ENCODE measurements at regions not wholly inside any gene's neighbourhood (a gene's known extent, or its start where the extent isn't known, plus 50 kb on each side); places are given as distances from the start of the nearest gene placed in this dataset.
A peak's percentile ranks its signal among the peaks of the same experiment; 100 is the strongest.

- Histone ChIP-seq H3K4me1 (ENCODE audit: control insufficient read depth in 1 of 2, insufficient read depth in 2 of 2, low read length in 2 of 2) (no peaks in the 10 kb centered on the region), H3K9ac (ENCODE audit: low read length) (no peak overlapping the region), H3K9me2 (ENCODE audit: insufficient read depth) (no peaks in the 10 kb centered on the region), H3K36me3 (ENCODE audit: control insufficient read depth in 1 of 2, insufficient read depth in 2 of 2, low read length in 2 of 2) (no peaks in the 10 kb centered on the region), H3K79me2 (ENCODE audit: insufficient read depth, low read length) (no peaks in the 10 kb centered on the region), H3K27ac (ENCODE audit: low read depth, low read length) (no peak overlapping the region), H3K9me3 (ENCODE audit: control insufficient read depth in 1 of 2, insufficient read depth in 1 of 2, low read depth in 1 of 2, low read length in 2 of 2) (no peaks in the 10 kb centered on the region), H3K4me3 (replicated peaks in 1 of 2; ENCODE audit: low read depth in 1 of 2, low read length in 2 of 2) (no peak overlapping the region), H4K20me1 (ENCODE audit: insufficient read depth) (no peaks in the 10 kb centered on the region), H2AFZ (ENCODE audit: low read depth, low read length, poor library complexity, severe bottlenecking) (no peak overlapping the region), H3K27me3 (ENCODE audit: insufficient read depth, low read length) (peaks cover 31% of the 10 kb centered on the region), H3K4me2 (ENCODE audit: low read length) (no peak overlapping the region)
- RAD21 ChIA-PET (ENCODE audit: low non-redundant PET in 1 of 2, low total read pairs in 2 of 2, uncharacterized antibody in 2 of 2, unreplicated experiment in 2 of 2), result no interaction called here
- intact Hi-C loops (cut with micrococcal nuclease), result no loop called here
- CTCF ChIA-PET, result interaction anchor here (1.3 kb wide), 1 partner anchor 10 kb away, joined by 3 read pairs; no protein-coding TSS in a partner anchor
- ATAC-seq (peak; percentile 74), DNase-seq (ENCODE audit: low read depth, low spot score) (no peak)
- POLR2A ChIA-PET, result no interaction called here
- BruUV-seq (replicated peaks), result no TSS peak
- TF ChIP-seq TCF7L2 (IDR thresholded peaks at IDR 0.05; ENCODE audit: borderline replicate concordance, extremely low read depth, insufficient read depth, insufficient read length) (no peak), FOSL1 (IDR thresholded peaks at IDR 0.05; ENCODE audit: low read depth) (no peak), MAX (IDR thresholded peaks at IDR 0.05) (no peak), YY1 (IDR thresholded peaks at IDR 0.05; ENCODE audit: extremely low read depth, insufficient replicate concordance, low read depth, low read length) (no peak), JUND (IDR thresholded peaks at IDR 0.05) (no peak), ZFX (IDR thresholded peaks at IDR 0.05) (no peak), SRF (IDR thresholded peaks at IDR 0.05; ENCODE audit: low read depth) (no peak)
- TF ChIP-seq, protein P1, sequence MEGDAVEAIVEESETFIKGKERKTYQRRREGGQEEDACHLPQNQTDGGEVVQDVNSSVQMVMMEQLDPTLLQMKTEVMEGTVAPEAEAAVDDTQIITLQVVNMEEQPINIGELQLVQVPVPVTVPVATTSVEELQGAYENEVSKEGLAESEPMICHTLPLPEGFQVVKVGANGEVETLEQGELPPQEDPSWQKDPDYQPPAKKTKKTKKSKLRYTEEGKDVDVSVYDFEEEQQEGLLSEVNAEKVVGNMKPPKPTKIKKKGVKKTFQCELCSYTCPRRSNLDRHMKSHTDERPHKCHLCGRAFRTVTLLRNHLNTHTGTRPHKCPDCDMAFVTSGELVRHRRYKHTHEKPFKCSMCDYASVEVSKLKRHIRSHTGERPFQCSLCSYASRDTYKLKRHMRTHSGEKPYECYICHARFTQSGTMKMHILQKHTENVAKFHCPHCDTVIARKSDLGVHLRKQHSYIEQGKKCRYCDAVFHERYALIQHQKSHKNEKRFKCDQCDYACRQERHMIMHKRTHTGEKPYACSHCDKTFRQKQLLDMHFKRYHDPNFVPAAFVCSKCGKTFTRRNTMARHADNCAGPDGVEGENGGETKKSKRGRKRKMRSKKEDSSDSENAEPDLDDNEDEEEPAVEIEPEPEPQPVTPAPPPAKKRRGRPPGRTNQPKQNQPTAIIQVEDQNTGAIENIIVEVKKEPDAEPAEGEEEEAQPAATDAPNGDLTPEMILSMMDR (IDR thresholded peaks at IDR 0.05 in 2 of 3, conservative IDR thresholded peaks at IDR 0.05 in 1 of 3; ENCODE audit: borderline replicate concordance in 1 of 3, insufficient read depth in 1 of 3, low read depth in 2 of 3, low read length in 2 of 3), result no peak
- TF ChIP-seq, protein P2, sequence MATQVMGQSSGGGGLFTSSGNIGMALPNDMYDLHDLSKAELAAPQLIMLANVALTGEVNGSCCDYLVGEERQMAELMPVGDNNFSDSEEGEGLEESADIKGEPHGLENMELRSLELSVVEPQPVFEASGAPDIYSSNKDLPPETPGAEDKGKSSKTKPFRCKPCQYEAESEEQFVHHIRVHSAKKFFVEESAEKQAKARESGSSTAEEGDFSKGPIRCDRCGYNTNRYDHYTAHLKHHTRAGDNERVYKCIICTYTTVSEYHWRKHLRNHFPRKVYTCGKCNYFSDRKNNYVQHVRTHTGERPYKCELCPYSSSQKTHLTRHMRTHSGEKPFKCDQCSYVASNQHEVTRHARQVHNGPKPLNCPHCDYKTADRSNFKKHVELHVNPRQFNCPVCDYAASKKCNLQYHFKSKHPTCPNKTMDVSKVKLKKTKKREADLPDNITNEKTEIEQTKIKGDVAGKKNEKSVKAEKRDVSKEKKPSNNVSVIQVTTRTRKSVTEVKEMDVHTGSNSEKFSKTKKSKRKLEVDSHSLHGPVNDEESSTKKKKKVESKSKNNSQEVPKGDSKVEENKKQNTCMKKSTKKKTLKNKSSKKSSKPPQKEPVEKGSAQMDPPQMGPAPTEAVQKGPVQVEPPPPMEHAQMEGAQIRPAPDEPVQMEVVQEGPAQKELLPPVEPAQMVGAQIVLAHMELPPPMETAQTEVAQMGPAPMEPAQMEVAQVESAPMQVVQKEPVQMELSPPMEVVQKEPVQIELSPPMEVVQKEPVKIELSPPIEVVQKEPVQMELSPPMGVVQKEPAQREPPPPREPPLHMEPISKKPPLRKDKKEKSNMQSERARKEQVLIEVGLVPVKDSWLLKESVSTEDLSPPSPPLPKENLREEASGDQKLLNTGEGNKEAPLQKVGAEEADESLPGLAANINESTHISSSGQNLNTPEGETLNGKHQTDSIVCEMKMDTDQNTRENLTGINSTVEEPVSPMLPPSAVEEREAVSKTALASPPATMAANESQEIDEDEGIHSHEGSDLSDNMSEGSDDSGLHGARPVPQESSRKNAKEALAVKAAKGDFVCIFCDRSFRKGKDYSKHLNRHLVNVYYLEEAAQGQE (IDR thresholded peaks at IDR 0.05; ENCODE audit: low read depth), result no peak
Observed at GRCh38 chr1:17991996-17992395, 115.6 kb upstream of the IGSF21 start.

Data from HCT116 (cell line).